ENCODE measurements at regions not wholly inside any gene's neighbourhood (a gene's known extent, or its start where the extent isn't known, plus 50 kb on each side); places are given as distances from the start of the nearest gene placed in this dataset.

GRCh38 chr16:35181422-35182030 is 1722.1 kb downstream of the TP53TG3F start:
- no peaks in the 10 kb centered on the region for H3K27me3 Mint-ChIP-seq
- H3K27ac Mint-ChIP-seq, result no peak overlapping the region
- H3K27me3 ChIP-seq (replicated peaks in 1 of 4; ENCODE audit: control extremely low read depth in 1 of 4, control insufficient read depth in 3 of 4, insufficient read depth in 4 of 4, low read length in 3 of 4), result no peaks in the 10 kb centered on the region
- H3K4me3 ChIP-seq (ENCODE audit: control extremely low read depth in 1 of 5, extremely low read depth in 1 of 5, insufficient read depth in 1 of 5, low read depth in 2 of 5, low read length in 4 of 5), result no peak overlapping the region
- H3K36me3 ChIP-seq (replicated peaks in 1 of 2; ENCODE audit: control extremely low read depth in 1 of 2, control insufficient read depth in 1 of 2, extremely low read depth in 1 of 2, insufficient read depth in 2 of 2, low read length in 1 of 2), result no peaks in the 10 kb centered on the region
- 65% methylated on average over 3 of the region's 6 CpGs for WGBS (ENCODE audit: insufficient coverage)
- ATAC-seq (ENCODE audit: low read depth), result no peak
- H3K27ac ChIP-seq (ENCODE audit: low read length in 2 of 2), result no peak overlapping the region
- intact Hi-C loops (cut with micrococcal nuclease), result no loop called here
- H3K9ac ChIP-seq (ENCODE audit: low read length), result no peak overlapping the region
- no peaks in the 10 kb centered on the region for H3K4me1 ChIP-seq (ENCODE audit: control insufficient read depth in 2 of 2, insufficient read depth in 2 of 2, low read length in 2 of 2)
- no peaks in the 10 kb centered on the region for H4K20me1 ChIP-seq (ENCODE audit: control insufficient read depth, insufficient read depth, low read length, poor library complexity, severe bottlenecking)
- H3K79me2 ChIP-seq (ENCODE audit: control insufficient read depth, insufficient read depth, low read length), result no peaks in the 10 kb centered on the region
- H3K9me3 Mint-ChIP-seq (ENCODE audit: insufficient read depth), result peaks cover 4% of the 10 kb centered on the region
- DNase-seq, result no peak
- no peak overlapping the region for H3K4me3 Mint-ChIP-seq
- H3K9me3 ChIP-seq (ENCODE audit: control extremely low read depth in 1 of 3, control insufficient read depth in 2 of 3, insufficient read depth in 1 of 3, low read length in 2 of 3), result peaks cover 0 to 57% (median 0%) of the 10 kb centered on the region in 3 donors
- TF ChIP-seq EZH2 (IDR thresholded peaks at IDR 0.05; ENCODE audit: borderline replicate concordance, insufficient read depth, low read depth, low read length, poor library complexity, severe bottlenecking) (no peak), CTCF (IDR thresholded peaks at IDR 0.05) (no peak)
- no peak overlapping the region for H2AFZ ChIP-seq (ENCODE audit: insufficient read depth, low read depth, low read length, poor library complexity, severe bottlenecking)
- H3K4me2 ChIP-seq (replicated peaks; ENCODE audit: low read depth, low read length, poor library complexity, severe bottlenecking), result no peak overlapping the region
- POLR2A ChIA-PET, result no interaction called here
- CTCF ChIA-PET, result no interaction called here
- H3K4me1 Mint-ChIP-seq, result no peaks in the 10 kb centered on the region

- TF ChIP-seq CTCF (IDR thresholded peaks at IDR 0.05), result no peak
- Histone ChIP-seq H3K27ac (ENCODE audit: low read length in 2 of 2) (no peak overlapping the region), H3K9ac (ENCODE audit: low read length) (no peak overlapping the region), H3K4me3 (ENCODE audit: control extremely low read depth in 1 of 5, extremely low read depth in 1 of 5, insufficient read depth in 1 of 5, low read depth in 2 of 5, low read length in 4 of 5) (no peak overlapping the region), H3K27me3 (replicated peaks in 1 of 4; ENCODE audit: control extremely low read depth in 1 of 4, control insufficient read depth in 3 of 4, insufficient read depth in 4 of 4, low read length in 3 of 4) (no peaks in the 10 kb centered on the region), H3K4me2 (replicated peaks; ENCODE audit: low read depth, low read length, poor library complexity, severe bottlenecking) (no peak overlapping the region), H3K36me3 (replicated peaks in 1 of 2; ENCODE audit: control extremely low read depth in 1 of 2, control insufficient read depth in 1 of 2, extremely low read depth in 1 of 2, insufficient read depth in 2 of 2, low read length in 1 of 2) (no peaks in the 10 kb centered on the region), H3K4me1 (ENCODE audit: control insufficient read depth in 2 of 2, insufficient read depth in 2 of 2, low read length in 2 of 2) (no peaks in the 10 kb centered on the region), H4K20me1 (ENCODE audit: control insufficient read depth, insufficient read depth, low read length, poor library complexity, severe bottlenecking) (no peaks in the 10 kb centered on the region), H3K9me3 (ENCODE audit: control extremely low read depth in 1 of 3, control insufficient read depth in 2 of 3, insufficient read depth in 1 of 3, low read length in 2 of 3) (peaks cover 0 to 58% (median 0%) of the 10 kb centered on the region in 3 donors), H2AFZ (ENCODE audit: insufficient read depth, low read depth, low read length, poor library complexity, severe bottlenecking) (no peak overlapping the region), H3K79me2 (ENCODE audit: control insufficient read depth, insufficient read depth, low read length) (no peaks in the 10 kb centered on the region)
- intact Hi-C loops (cut with micrococcal nuclease), result no loop called here
- ATAC-seq (ENCODE audit: low read depth) (no peak), DNase-seq (no peak)
- peaks cover 4% of the 10 kb centered on the region for H3K9me3 Mint-ChIP-seq (ENCODE audit: insufficient read depth)
- ChIA-PET CTCF (no interaction called here), POLR2A (no interaction called here)
- H3K27ac Mint-ChIP-seq, result no peak overlapping the region
- H3K4me1 Mint-ChIP-seq, result no peaks in the 10 kb centered on the region
- H3K27me3 Mint-ChIP-seq, result no peaks in the 10 kb centered on the region
- H3K4me3 Mint-ChIP-seq, result no peak overlapping the region
Observed at GRCh38 chr16:35182043-35182677, 1722.7 kb downstream of the TP53TG3F start.

All from B cell (primary cell).